GM19397 (cell line): ENCODE measurements at regions not wholly inside any gene's neighbourhood (a gene's known extent, or its start where the extent isn't known, plus 50 kb on each side); places are given as distances from the start of the nearest gene placed in this dataset.

ENCODE experiments used
- ATAC-seq: cut with Tn5 transposase; IDR thresholded peaks from one replicate; pipeline ENCODE4 v1.9.1; 2021; ENCODE audit warnings: mild to moderate bottlenecking, moderate library complexity; ENCODE audit not compliant: unreplicated experiment

DNA sequence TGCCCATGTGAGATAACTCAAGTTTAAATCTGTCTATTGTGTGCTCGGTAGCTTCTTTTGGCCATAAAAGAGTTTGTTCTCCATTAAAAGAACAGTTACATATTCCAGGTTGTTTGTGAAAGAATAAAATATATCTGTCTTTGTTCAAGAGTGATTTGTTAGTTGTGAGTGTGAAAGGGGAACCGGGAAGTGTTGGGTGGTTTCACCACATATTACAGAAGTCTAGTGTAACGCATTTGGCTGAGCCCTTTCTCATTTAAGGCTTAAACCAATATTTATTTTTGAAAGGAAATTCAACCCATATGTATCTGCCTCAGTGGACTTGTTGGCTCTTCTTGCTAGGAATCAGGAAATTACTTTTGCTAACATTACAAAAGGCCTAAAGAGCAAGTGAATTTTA, 54.1 kb upstream of the DMRTA1 start:
- no peak for ATAC-seq

DNA sequence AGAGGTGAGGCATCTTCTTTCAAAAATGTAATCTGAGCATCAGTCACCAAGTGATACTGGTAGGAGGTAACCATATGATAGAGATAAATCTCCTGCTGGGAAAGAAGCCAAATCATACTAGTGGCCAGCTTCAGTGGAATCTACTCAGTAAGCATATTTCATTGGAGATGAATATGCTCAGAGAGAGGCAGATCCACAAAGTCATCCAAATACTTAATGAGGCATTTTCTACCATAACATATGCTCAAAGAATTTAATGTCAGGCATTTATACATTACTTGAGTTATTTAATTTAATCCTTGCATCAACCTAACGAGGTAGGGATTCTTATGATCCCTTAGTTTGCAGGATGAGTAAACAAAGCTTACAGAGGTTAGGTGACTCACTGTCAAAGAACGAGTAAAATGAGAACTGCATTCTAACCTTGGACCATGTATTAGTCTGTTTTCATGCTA, 50.9 kb upstream of the DMRTA1 start:
- ATAC-seq: no peak
